SK-N-SH treated with all-trans-retinoic acid at 6 μM for 48 hours (cell line): ENCODE measurements at regions not wholly inside any gene's neighbourhood (a gene's known extent, or its start where the extent isn't known, plus 50 kb on each side); places are given as distances from the start of the nearest gene placed in this dataset.

ENCODE experiments used
- ATAC-seq: fragments of 200-7000 bp; cut with Tn5 transposase; 3 replicates; pipeline ENCODE4 v1.9.1; 2020; ENCODE audit warnings: mild to moderate bottlenecking, moderate library complexity
- BACH2 ChIP-seq: fragments of 250-450 bp; sonication (Bioruptor Pico); IDR thresholded peaks from 2 replicates; pipeline ENCODE4 v1.9.0; 2021; ENCODE audit warnings: mild to moderate bottlenecking, borderline replicate concordance
- CREB5 ChIP-seq: fragments of 250-450 bp; sonication (Bioruptor Pico); IDR thresholded peaks from 2 replicates; pipeline ENCODE4 v1.5.1; 2020; ENCODE audit warnings: low read depth, mild to moderate bottlenecking, moderate library complexity
- CSDC2 ChIP-seq: fragments of 250-450 bp; sonication (Bioruptor Pico); IDR thresholded peaks from 2 replicates; pipeline ENCODE4 v1.5.0; 2020; ENCODE audit warnings: mild to moderate bottlenecking, moderate library complexity
- CSRNP3 ChIP-seq: fragments of 250-450 bp; sonication (Bioruptor Pico); IDR thresholded peaks from 2 replicates; pipeline ENCODE4 v1.5.1; 2021; ENCODE audit warnings: mild to moderate bottlenecking, moderate library complexity
- ESRRG ChIP-seq: fragments of 250-450 bp; sonication (Bioruptor Pico); IDR thresholded peaks from 2 replicates; pipeline ENCODE4 v1.6.1; 2021; ENCODE audit warnings: mild to moderate bottlenecking
- GLIS3 ChIP-seq: fragments of 250-450 bp; sonication (Bioruptor Pico); IDR thresholded peaks from 2 replicates; pipeline ENCODE4 v1.5.0; 2020; ENCODE audit warnings: mild to moderate bottlenecking, moderate library complexity
- ISL1 ChIP-seq: fragments of 250-450 bp; sonication (Bioruptor Pico); IDR thresholded peaks from 2 replicates; pipeline ENCODE4 v2.1.2; 2022; ENCODE audit warnings: mild to moderate bottlenecking, moderate library complexity
- OSR1 ChIP-seq: fragments of 250-450 bp; sonication (Bioruptor Pico); IDR thresholded peaks from 2 replicates; pipeline ENCODE4 v1.8.0; 2022; ENCODE audit warnings: moderate library complexity, mild to moderate bottlenecking, inconsistent platforms
- PATZ1 ChIP-seq: fragments of 250-450 bp; sonication (Bioruptor Pico); IDR thresholded peaks from 2 replicates; pipeline ENCODE4 v1.8.0; 2020; ENCODE audit warnings: mild to moderate bottlenecking, moderate library complexity, borderline replicate concordance
- POU6F1 ChIP-seq: fragments of 250-450 bp; sonication (Bioruptor Pico); IDR thresholded peaks from 2 replicates; pipeline ENCODE4 v1.8.0; 2021; ENCODE audit warnings: low read depth, mild to moderate bottlenecking, moderate library complexity, borderline replicate concordance
- PPARA ChIP-seq: fragments of 250-450 bp; sonication (Bioruptor Pico); IDR thresholded peaks from 2 replicates; pipeline ENCODE4 v1.5.0; 2020; ENCODE audit warnings: mild to moderate bottlenecking, borderline replicate concordance
- RARB ChIP-seq: fragments of 250-450 bp; sonication (Bioruptor Pico); IDR thresholded peaks from 2 replicates; pipeline ENCODE4 v1.8.0; 2021; ENCODE audit warnings: mild to moderate bottlenecking, moderate library complexity
- SNAI2 ChIP-seq: fragments of 250-450 bp; sonication (Bioruptor Pico); IDR thresholded peaks from 2 replicates; pipeline ENCODE4 v1.5.0; 2020; ENCODE audit warnings: mild to moderate bottlenecking, moderate library complexity
- TCF4 ChIP-seq: fragments of 250-450 bp; sonication (Bioruptor Pico); IDR thresholded peaks from 2 replicates; pipeline ENCODE4 v1.8.0; 2021; ENCODE audit warnings: mild to moderate bottlenecking, moderate library complexity, borderline replicate concordance
- TOX ChIP-seq: fragments of 250-450 bp; sonication (Bioruptor Pico); IDR thresholded peaks from 2 replicates; pipeline ENCODE4 v1.8.0; 2021; ENCODE audit warnings: mild to moderate bottlenecking, moderate library complexity, borderline replicate concordance
- TSHZ2 ChIP-seq: fragments of 250-450 bp; sonication (Bioruptor Pico); IDR thresholded peaks from 2 replicates; pipeline ENCODE4 v1.5.0; 2020; ENCODE audit warnings: mild to moderate bottlenecking, moderate library complexity
- ZC3H10 ChIP-seq: fragments of 250-450 bp; sonication (Bioruptor Pico); IDR thresholded peaks from 2 replicates; pipeline ENCODE4 v1.5.1; 2021; ENCODE audit warnings: mild to moderate bottlenecking, moderate library complexity
- ZFP3 ChIP-seq: fragments of 250-450 bp; sonication (Bioruptor Pico); IDR thresholded peaks from 2 replicates; pipeline ENCODE4 v1.5.0; 2020; ENCODE audit warnings: mild to moderate bottlenecking, moderate library complexity
- ZFP30 ChIP-seq: fragments of 450-650 bp; formaldehyde crosslinking; IDR thresholded peaks from 2 replicates; pipeline ENCODE4 v1.5.0; 2022; ENCODE audit warnings: mild to moderate bottlenecking, moderate library complexity
- ZNF565 ChIP-seq: fragments of 450-650 bp; formaldehyde crosslinking; conservative IDR thresholded peaks from 2 replicates; pipeline ENCODE4 v1.5.0; 2020; ENCODE audit warnings: low read depth, mild to moderate bottlenecking, moderate library complexity
- ZNF8 ChIP-seq: fragments of 450-650 bp; formaldehyde crosslinking; IDR thresholded peaks from 2 replicates; pipeline ENCODE4 v1.5.0; 2020; ENCODE audit warnings: mild to moderate bottlenecking, moderate library complexity

GRCh38 chr2:190795686-190796085 lies 84.9 kb upstream of the GLS start:
- no peak for TF ChIP-seq PPARA (CRISPR knock-in tag)
- TF ChIP-seq PATZ1 (CRISPR knock-in tag): no peak
- no peak for TF ChIP-seq ZFP3 (CRISPR knock-in tag)
- TF ChIP-seq SNAI2 (CRISPR knock-in tag): no peak
- no peak for TF ChIP-seq ISL1 (CRISPR knock-in tag)
- TF ChIP-seq ZNF8 (CRISPR knock-in tag): no peak
- TF ChIP-seq CSDC2 (CRISPR knock-in tag): no peak
- no peak for TF ChIP-seq POU6F1
- TF ChIP-seq ESRRG (CRISPR knock-in tag): no peak
- TF ChIP-seq BACH2 (CRISPR knock-in tag): no peak
- TF ChIP-seq OSR1 (CRISPR knock-in tag): no peak
- TF ChIP-seq CSRNP3 (CRISPR knock-in tag): no peak
- no peak for TF ChIP-seq TCF4 (CRISPR knock-in tag)
- TF ChIP-seq GLIS3 (CRISPR knock-in tag): no peak
- TF ChIP-seq ZC3H10 (CRISPR knock-in tag): no peak
- no peak for TF ChIP-seq TOX
- TF ChIP-seq CREB5: no peak
- TF ChIP-seq ZFP30: no peak
- TF ChIP-seq ZNF565: no peak
- no peak for ATAC-seq

- TF ChIP-seq CSRNP3 (CRISPR knock-in tag): no peak
- ATAC-seq: no peak
These were observed 80.6 kb upstream of the GLS start for GRCh38 chr2:190799999-190800398.

- no peak for ATAC-seq
- TF ChIP-seq GLIS3 (CRISPR knock-in tag): no peak
- peak; percentile 89 for TF ChIP-seq ISL1 (CRISPR knock-in tag)
- no peak for TF ChIP-seq ZNF8 (CRISPR knock-in tag)
These were observed 80.1 kb upstream of the GLS start for GRCh38 chr2:190800528-190800927.

- peak; percentile 27; the same call in 1 of the 3 replicates for ATAC-seq
- TF ChIP-seq PPARA (CRISPR knock-in tag) (no peak), CSRNP3 (CRISPR knock-in tag) (no peak), ZNF565 (no peak), ZFP3 (CRISPR knock-in tag) (no peak), ZNF8 (CRISPR knock-in tag) (no peak), OSR1 (CRISPR knock-in tag) (no peak), ZC3H10 (CRISPR knock-in tag) (no peak), TSHZ2 (CRISPR knock-in tag) (no peak), TCF4 (CRISPR knock-in tag) (no peak), BACH2 (CRISPR knock-in tag) (no peak), ZFP30 (no peak), RARB (CRISPR knock-in tag) (no peak), TOX (no peak)
These were observed 78.5 kb upstream of the GLS start for GRCh38 chr2:190802129-190802528.
